Central memory CD8-positive, alpha-beta T cell (primary cell): ENCODE measurements at regions not wholly inside any gene's neighbourhood (a gene's known extent, or its start where the extent isn't known, plus 50 kb on each side); places are given as distances from the start of the nearest gene placed in this dataset.
"Not testable (repeated sequence)": the region's sequence is repeated elsewhere in the genome, so short reads cannot be mapped to it uniquely, and the experiment has no call there.

Experiments
- ATAC-seq: fragments of 150-1000 bp; cut with Tn5 transposase; replicated peaks from 2 replicates; pipeline ENCODE4 v1.10.0; 2022; ENCODE audit warnings: mild to moderate bottlenecking, moderate FRiP score, moderate number of reproducible peaks; ENCODE audit not compliant: poor library complexity, severe bottlenecking; ENCODE audit errors: extremely low read depth
- DNase-seq, 2 donors: peaks; one replicate each; pipeline ENCODE4 v3.0.0; 2021; ENCODE audit warnings: low spot score in 2 of 2
- H3K27ac Mint-ChIP-seq: one replicate; pipeline ENCODE4 v1.8.0; 2022; ENCODE audit warnings: low read depth, mild to moderate bottlenecking, moderate library complexity, mixed read lengths
- H3K27me3 Mint-ChIP-seq: one replicate; pipeline ENCODE4 v1.8.0; 2022; ENCODE audit warnings: mixed read lengths
- H3K36me3 Mint-ChIP-seq: one replicate; pipeline ENCODE4 v1.8.0; 2022; ENCODE audit warnings: mild to moderate bottlenecking, moderate library complexity, mixed read lengths; ENCODE audit not compliant: insufficient read depth
- H3K4me1 Mint-ChIP-seq: one replicate; pipeline ENCODE4 v1.8.0; 2022; ENCODE audit warnings: mixed read lengths
- H3K4me3 Mint-ChIP-seq: one replicate; pipeline ENCODE4 v1.8.0; 2022; ENCODE audit warnings: mild to moderate bottlenecking, moderate library complexity, mixed read lengths
- H3K9me3 Mint-ChIP-seq: one replicate; pipeline ENCODE4 v1.8.0; 2022; ENCODE audit warnings: mixed read lengths

DNA sequence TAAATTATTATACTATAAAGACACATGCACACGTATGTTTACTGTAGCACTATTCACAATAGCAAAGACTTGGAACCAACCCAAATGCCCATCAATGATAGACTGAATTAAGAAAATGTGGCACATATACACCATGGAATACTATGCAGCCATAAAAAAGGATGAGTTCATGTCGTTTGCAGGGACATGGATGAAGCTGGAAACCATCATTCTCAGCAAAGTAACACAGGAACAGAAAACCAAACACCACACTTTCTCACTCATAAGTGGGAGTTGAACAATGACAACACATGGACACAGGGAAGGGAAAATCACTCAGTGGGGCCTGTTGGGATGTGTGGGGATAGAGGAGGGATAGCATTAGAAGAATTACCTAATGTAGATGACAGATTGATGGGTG lies 163.0 kb downstream of the CCDC71L start:
- not testable (repeated sequence) for H3K36me3 Mint-ChIP-seq, H3K27ac Mint-ChIP-seq, H3K4me3 Mint-ChIP-seq, ATAC-seq, H3K9me3 Mint-ChIP-seq, DNase-seq, H3K4me1 Mint-ChIP-seq
- H3K27me3 Mint-ChIP-seq, result peaks cover 44% of the 10 kb centered on the region

DNA sequence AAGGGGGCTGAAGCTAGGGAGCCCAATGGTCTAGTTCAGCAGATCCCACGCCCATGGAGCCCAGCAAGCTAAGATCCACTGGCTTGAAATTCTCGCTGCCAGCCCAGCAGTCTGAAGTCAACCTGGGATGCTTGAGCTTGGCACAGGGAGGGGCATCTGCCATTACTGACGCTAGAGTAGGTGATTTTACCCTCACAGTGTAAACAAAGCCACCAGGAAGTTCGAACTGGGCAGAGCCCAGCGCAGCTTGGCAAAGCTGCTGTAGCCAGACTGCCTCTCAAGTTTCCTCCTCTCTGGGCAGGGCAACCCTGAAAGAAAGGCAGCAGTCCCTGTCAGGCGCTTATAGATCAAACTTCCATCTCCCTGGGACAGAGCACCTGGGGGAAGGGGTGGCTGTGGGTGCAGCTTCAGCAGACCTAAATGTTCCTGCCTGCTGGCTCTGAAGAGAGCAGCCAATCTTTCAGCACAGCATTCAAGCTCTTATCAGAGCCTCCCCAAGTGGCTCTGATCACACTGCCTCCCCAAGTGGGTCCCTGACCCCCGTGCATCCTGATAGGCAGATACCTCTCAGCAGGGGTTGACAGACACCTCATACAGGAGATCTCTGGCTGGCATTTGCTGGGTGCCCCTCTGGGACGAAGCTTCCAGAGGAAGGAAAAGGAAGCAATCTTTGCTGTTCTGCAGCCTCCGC lies 167.8 kb downstream of the CCDC71L start:
- H3K4me1 Mint-ChIP-seq, result no peaks in the 10 kb centered on the region
- H3K9me3 Mint-ChIP-seq, result peaks cover 5% of the 10 kb centered on the region
- H3K27me3 Mint-ChIP-seq, result peaks cover 74% of the 10 kb centered on the region
- no peak for ATAC-seq
- no peak overlapping the region for H3K4me3 Mint-ChIP-seq
- no peak for DNase-seq
- H3K27ac Mint-ChIP-seq, result no peak overlapping the region
- no peaks in the 10 kb centered on the region for H3K36me3 Mint-ChIP-seq

DNA sequence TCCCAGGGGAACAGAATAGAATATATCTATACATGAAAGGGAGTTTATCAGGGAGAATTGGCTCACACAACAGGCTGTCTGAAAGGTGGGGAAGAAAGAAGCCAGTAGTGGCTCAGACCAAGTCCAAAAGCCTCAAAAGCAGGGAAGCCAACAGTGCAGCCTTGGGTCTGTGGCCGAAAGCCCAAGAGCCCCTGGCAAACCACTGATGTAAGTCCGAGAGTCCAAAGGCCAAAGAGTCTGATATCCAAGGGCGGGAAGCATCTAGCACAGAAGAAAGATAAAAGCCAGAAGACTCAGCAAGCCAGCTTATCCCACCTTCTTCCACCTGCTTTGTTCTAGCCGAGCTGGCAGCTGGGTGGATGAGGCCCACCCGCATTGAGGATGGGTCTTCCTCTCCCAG lies 172.5 kb downstream of the CCDC71L start:
- no peak for DNase-seq
- Mint-ChIP-seq H3K4me3 (no peak overlapping the region), H3K27me3 (peaks cover 56% of the 10 kb centered on the region), H3K9me3 (no peaks in the 10 kb centered on the region), H3K4me1 (no peaks in the 10 kb centered on the region), H3K27ac (no peak overlapping the region), H3K36me3 (no peaks in the 10 kb centered on the region)
- no peak for ATAC-seq

DNA sequence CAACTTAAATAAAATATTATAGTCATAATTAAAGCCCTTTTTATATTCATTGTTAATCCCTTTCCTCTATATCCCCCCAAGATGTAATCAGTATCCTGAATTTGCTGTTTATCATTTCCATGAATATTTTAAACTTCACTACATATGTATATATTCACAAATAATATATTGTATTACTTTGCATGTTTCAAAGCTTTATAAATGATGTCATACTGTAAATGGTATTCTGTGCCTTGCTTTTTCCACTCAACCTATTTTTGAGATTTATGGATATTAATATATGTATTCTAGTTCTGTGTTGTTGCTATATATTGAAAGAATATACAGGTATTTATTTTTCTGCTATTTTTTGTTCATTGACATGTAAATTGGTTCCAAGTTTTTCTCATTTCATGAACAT lies 173.1 kb downstream of the CCDC71L start:
- peaks cover 62% of the 10 kb centered on the region for H3K27me3 Mint-ChIP-seq
- no peak overlapping the region for H3K4me3 Mint-ChIP-seq
- H3K36me3 Mint-ChIP-seq, result no peaks in the 10 kb centered on the region
- H3K9me3 Mint-ChIP-seq, result no peaks in the 10 kb centered on the region
- no peak overlapping the region for H3K27ac Mint-ChIP-seq
- H3K4me1 Mint-ChIP-seq, result no peaks in the 10 kb centered on the region
- DNase-seq, result no peak
- no peak for ATAC-seq

DNA sequence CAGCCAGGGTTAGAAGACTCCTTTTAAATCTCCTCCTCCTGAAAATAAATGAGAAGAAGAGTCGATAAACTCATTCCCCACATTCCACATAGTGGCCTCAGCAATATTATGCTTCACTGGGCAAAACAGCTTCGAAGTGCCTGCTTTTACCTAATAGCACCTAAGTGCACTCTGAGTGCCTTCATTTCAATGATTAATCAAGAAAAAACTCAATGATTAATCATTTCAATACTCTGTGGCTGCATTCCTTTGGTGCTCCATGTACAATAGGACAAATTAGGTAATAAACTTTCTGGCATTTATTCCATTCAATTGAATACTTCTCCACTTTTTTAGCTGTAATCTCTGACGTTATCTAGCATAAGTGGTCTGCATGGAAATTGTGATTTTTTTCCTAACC lies 174.6 kb downstream of the CCDC71L start:
- H3K9me3 Mint-ChIP-seq, result no peaks in the 10 kb centered on the region
- H3K4me1 Mint-ChIP-seq, result no peaks in the 10 kb centered on the region
- no peak for DNase-seq
- no peaks in the 10 kb centered on the region for H3K36me3 Mint-ChIP-seq
- no peak overlapping the region for H3K27ac Mint-ChIP-seq
- H3K4me3 Mint-ChIP-seq, result no peak overlapping the region
- ATAC-seq, result no peak
- H3K27me3 Mint-ChIP-seq, result peaks cover 68% of the 10 kb centered on the region

DNA sequence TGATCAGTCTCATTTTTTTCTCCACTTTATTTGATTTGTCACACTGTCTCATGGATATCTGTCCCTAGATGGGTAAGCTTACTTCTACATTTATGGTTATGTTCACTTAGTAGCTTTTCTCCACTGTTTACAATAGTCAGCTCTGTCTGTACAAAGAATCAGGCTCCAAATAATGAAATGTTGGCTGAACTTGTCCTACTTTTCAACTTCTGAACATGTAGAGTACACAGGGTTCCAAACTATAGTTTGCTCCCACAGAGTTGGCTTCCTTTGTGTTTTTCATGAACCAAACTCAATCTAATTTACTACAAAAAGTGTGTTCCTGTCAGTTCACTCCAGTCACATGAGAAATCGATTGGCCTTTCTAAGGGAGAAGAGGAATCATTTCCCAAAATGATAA lies 175.0 kb downstream of the CCDC71L start:
- no peak for ATAC-seq
- DNase-seq, result no peak
- no peaks in the 10 kb centered on the region for H3K9me3 Mint-ChIP-seq
- H3K4me3 Mint-ChIP-seq, result no peak overlapping the region
- no peak overlapping the region for H3K27ac Mint-ChIP-seq
- H3K4me1 Mint-ChIP-seq, result no peaks in the 10 kb centered on the region
- H3K27me3 Mint-ChIP-seq, result peaks cover 68% of the 10 kb centered on the region
- H3K36me3 Mint-ChIP-seq, result no peaks in the 10 kb centered on the region

DNA sequence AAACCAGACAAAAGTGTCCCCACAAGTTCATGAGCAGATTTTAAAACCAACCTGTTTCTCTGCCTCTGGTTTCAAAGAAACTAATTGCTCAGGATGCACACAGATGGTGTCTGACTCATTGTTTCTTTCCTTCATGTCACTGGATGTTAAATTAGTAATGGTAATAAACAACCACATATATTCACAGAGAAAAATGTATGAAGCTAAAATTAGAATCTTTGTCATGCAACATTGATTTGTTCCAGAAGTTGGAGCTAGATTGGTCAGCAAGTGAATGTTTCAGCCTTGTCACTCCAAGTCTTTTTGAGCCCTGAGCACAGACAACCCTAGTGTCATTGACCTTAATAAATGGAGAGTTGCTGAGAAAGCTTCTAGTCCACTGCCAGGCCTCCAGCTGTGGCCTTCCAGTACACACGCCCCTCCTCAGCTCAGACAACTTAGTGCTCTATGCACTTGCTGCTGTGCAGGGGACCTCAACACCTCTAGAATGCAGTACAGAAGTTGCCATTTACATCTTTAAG lies 175.9 kb downstream of the CCDC71L start:
- ATAC-seq, result no peak
- no peaks in the 10 kb centered on the region for H3K4me1 Mint-ChIP-seq

DNA sequence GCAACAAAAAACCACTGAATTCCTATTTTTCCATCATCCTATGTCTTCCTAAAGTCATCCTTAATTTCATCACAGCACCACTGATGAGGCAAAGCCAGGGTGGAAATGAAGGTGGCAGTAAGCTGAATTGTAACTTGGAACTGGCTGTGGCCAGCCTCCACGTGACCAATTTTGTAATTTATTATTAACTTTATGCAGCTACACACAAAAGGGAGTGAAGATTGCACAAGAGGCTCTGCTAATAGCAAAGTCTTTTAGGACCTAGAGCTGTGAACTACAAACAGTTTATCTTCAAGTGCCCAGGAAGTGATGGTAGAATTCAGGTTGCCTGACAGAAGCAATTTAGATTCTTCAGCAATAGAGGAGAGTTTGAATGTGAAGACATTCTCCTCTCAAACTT lies 176.4 kb downstream of the CCDC71L start:
- H3K4me1 Mint-ChIP-seq, result no peaks in the 10 kb centered on the region
- H3K27ac Mint-ChIP-seq, result no peak overlapping the region

More for the DNA sequence above, 175.9 kb downstream of the CCDC71L start:
- H3K9me3 Mint-ChIP-seq, result no peaks in the 10 kb centered on the region
- H3K27me3 Mint-ChIP-seq, result peaks cover 65% of the 10 kb centered on the region
- no peak overlapping the region for H3K27ac Mint-ChIP-seq
- H3K36me3 Mint-ChIP-seq, result no peaks in the 10 kb centered on the region
- no peak for DNase-seq
- H3K4me3 Mint-ChIP-seq, result no peak overlapping the region

DNA sequence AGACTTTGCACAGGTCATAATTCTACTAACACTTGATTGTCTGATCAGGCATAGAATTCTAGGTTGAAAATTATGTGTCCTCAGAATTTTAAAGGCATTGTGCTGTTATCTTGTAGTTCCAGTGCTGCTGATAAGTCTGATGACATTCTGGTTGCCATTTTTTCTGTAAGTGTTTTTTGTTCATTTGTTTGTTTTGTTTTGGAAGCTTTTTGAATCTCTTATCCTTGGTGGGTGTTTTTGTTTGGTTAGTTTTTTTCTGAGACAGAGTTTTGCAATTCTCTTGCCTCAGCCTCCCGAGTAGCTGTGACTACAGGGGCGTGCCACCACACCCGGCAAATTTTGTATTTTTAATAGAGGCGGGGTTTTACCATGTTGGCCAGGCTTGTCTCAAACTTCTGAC lies 178.9 kb downstream of the CCDC71L start:
- no peak overlapping the region for H3K4me3 Mint-ChIP-seq
- H3K27me3 Mint-ChIP-seq, result peaks cover 48% of the 10 kb centered on the region
- no peaks in the 10 kb centered on the region for H3K4me1 Mint-ChIP-seq
- no peaks in the 10 kb centered on the region for H3K36me3 Mint-ChIP-seq
- H3K9me3 Mint-ChIP-seq, result no peaks in the 10 kb centered on the region
- no peak overlapping the region for H3K27ac Mint-ChIP-seq
- ATAC-seq, result no peak
- no peak for DNase-seq

More for the DNA sequence above, 176.4 kb downstream of the CCDC71L start:
- Mint-ChIP-seq H3K9me3 (no peaks in the 10 kb centered on the region), H3K27me3 (peaks cover 65% of the 10 kb centered on the region), H3K36me3 (no peaks in the 10 kb centered on the region), H3K4me3 (no peak overlapping the region)
- no peak for DNase-seq
- ATAC-seq, result no peak

DNA sequence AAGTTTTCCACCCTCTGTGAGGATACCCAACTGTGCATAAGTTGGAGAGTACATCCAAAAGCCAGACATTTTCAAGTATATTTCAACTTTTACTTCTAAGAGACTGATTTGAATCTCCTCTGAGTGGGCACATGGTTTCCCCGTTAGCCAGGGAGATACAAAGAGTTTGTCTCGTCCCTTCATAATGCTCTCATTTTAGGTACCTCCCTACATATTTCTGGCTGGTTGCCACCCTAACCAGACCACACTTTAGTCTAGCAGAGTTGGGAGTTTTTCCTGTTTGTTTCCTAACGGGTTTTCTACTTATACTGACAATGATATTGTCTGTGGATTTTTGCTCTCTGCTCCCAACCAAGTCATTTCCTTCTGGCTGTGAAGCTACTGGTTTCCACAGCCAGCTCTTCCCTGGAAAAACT lies 180.3 kb downstream of the CCDC71L start:
- Mint-ChIP-seq H3K27me3 (peaks cover 35% of the 10 kb centered on the region), H3K4me1 (no peaks in the 10 kb centered on the region), H3K4me3 (no peak overlapping the region), H3K27ac (no peak overlapping the region), H3K9me3 (no peaks in the 10 kb centered on the region), H3K36me3 (no peaks in the 10 kb centered on the region)
- no peak for DNase-seq
- ATAC-seq, result no peak

DNA sequence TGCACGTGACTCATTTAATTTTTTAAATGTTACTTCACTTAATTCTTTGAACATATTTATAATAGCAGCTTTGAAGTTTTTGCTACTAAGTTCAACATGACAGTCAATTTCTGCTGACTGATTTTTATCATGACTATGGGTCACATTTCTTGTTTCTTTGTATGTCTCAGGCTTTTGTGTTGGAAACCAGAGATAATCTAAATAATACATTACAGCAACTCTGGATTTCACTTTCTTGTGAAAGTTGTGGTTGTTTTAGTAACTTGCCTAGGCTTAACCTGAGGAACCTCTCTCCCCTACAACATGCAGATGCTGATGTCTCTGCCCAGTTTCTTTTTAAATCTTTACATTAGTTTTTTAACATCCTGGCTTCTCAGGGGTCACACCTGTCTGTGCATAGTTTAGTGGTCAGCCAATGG lies 180.8 kb downstream of the CCDC71L start:
- DNase-seq (no peak), ATAC-seq (no peak)
- Mint-ChIP-seq H3K4me3 (no peak overlapping the region), H3K36me3 (no peaks in the 10 kb centered on the region), H3K27me3 (peaks cover 35% of the 10 kb centered on the region), H3K4me1 (no peaks in the 10 kb centered on the region), H3K27ac (peak overlapping the region; percentile 20), H3K9me3 (no peaks in the 10 kb centered on the region)

DNA sequence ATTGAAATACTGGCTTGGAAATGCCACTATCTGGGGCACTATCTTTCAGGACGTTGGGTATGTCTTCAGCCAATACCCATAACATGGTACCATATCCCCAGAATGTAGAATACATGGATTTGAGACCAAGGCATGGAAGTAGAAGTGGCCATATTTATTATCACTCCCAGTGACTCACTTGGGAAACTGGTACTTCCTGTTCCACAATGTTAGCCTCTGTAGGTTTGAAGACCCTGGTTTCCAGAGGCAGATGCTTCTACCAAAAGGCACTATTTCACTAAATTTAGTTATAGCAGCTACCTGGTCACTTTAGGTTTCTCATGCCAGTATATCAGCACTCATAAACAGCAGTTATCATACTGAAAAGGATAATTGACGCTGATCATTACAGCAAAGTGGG lies 184.2 kb downstream of the CCDC71L start:
- H3K4me3 Mint-ChIP-seq, result no peak overlapping the region
- no peak overlapping the region for H3K27ac Mint-ChIP-seq
- ATAC-seq, result no peak
- H3K36me3 Mint-ChIP-seq, result no peaks in the 10 kb centered on the region
- H3K4me1 Mint-ChIP-seq, result no peaks in the 10 kb centered on the region
- peaks cover 20% of the 10 kb centered on the region for H3K27me3 Mint-ChIP-seq
- no peak for DNase-seq
- no peaks in the 10 kb centered on the region for H3K9me3 Mint-ChIP-seq

DNA sequence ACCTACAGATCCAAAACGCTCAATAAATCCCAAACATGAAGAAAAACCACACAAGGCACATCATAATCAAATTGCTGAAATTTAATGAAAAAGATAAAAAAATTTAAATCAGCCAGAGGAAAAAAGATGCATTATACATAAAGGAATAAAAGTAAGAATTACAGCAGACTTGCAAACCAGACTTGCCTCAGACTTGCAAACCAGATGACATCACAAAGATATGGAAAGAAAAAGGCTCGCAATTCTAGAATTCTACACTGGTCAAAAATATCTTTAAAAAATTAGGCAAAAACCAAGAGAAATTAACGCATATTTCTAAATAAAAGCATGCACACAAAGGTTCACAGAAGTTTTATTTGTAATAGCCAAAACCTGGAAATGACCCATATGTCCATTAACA lies 188.0 kb upstream of the NAMPT start:
- H3K9me3 Mint-ChIP-seq, result no peaks in the 10 kb centered on the region
- ATAC-seq (no peak), DNase-seq (no peak)
- no peaks in the 10 kb centered on the region for H3K4me1 Mint-ChIP-seq
- no peak overlapping the region for H3K27ac Mint-ChIP-seq
- no peaks in the 10 kb centered on the region for H3K36me3 Mint-ChIP-seq
- peaks cover 34% of the 10 kb centered on the region for H3K27me3 Mint-ChIP-seq
- H3K4me3 Mint-ChIP-seq, result no peak overlapping the region
